ENCODE measurements at regions not wholly inside any gene's neighbourhood (a gene's known extent, or its start where the extent isn't known, plus 50 kb on each side); places are given as distances from the start of the nearest gene placed in this dataset.

DNA sequence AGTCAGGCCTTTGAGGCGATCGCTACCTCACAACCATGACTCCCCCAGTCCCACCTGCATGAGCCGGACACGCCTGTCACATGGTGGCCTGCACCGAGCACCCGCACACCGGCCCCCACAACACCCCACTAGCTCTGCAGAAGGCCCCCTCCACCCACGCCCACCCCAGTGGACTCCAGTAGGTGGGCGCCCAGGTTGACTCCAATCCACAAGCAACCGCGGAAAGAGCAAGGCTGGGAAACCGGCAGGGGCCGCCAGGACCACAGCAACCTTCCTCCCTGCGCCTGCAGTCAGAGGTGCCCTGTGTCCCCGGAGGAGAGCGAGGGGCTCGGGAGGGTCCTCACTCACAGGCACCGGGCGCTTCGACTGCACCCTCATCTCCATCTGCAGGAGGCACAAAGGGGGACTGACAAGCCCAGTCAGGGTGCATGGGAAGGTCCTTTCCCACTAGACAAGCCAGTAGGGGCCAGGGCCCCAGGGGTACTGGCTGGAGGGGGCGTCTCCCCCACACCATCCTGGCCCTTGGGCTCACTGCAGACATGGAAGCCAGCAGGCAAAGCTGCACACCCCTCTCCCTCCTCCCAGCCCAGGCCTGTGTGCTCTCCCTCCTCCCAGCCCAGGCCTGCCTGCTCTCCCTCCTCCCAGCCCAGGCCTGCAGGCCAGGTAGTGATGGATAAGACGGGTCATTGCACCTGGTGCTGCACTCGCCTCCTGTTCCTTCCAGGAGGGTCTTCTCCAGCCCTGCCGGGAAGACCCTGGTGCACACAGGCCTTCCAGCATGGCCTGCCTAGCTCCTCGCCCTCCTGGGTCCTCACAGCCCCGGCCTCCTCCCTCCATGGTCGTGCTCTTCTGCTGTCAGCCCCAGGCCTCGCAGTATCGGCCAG is 137.2 kb downstream of the DLL1 start:
- peaks cover 30% of the 10 kb centered on the region for H3K4me1 Mint-ChIP-seq
- no peak overlapping the region for H3K27ac Mint-ChIP-seq
- no peak for DNase-seq (ENCODE audit: low spot score in 2 of 2, unreplicated experiment in 2 of 2)
- no peaks in the 10 kb centered on the region for H3K36me3 Mint-ChIP-seq
- no peaks in the 10 kb centered on the region for H3K9me3 Mint-ChIP-seq
- H3K4me3 Mint-ChIP-seq = no peak overlapping the region
- H3K27me3 Mint-ChIP-seq (ENCODE audit: low read depth) = peaks cover 5% of the 10 kb centered on the region
- TF ChIP-seq CTCF (IDR thresholded peaks at IDR 0.05; ENCODE audit: unreplicated experiment) = no peak

- TF ChIP-seq CTCF (IDR thresholded peaks at IDR 0.05; ENCODE audit: unreplicated experiment) = no peak
- Mint-ChIP-seq H3K4me1 (peaks cover 37% of the 10 kb centered on the region), H3K36me3 (no peaks in the 10 kb centered on the region), H3K4me3 (no peak overlapping the region), H3K27me3 (ENCODE audit: low read depth) (peaks cover 10% of the 10 kb centered on the region), H3K27ac (peak overlapping the region; percentile 39), H3K9me3 (no peaks in the 10 kb centered on the region)
- DNase-seq (ENCODE audit: low spot score in 2 of 2, unreplicated experiment in 2 of 2) = peak; percentile 59 to 74
Measured at GRCh38 chr6:170152989-170153388, 137.9 kb downstream of the DLL1 start.

DNA sequence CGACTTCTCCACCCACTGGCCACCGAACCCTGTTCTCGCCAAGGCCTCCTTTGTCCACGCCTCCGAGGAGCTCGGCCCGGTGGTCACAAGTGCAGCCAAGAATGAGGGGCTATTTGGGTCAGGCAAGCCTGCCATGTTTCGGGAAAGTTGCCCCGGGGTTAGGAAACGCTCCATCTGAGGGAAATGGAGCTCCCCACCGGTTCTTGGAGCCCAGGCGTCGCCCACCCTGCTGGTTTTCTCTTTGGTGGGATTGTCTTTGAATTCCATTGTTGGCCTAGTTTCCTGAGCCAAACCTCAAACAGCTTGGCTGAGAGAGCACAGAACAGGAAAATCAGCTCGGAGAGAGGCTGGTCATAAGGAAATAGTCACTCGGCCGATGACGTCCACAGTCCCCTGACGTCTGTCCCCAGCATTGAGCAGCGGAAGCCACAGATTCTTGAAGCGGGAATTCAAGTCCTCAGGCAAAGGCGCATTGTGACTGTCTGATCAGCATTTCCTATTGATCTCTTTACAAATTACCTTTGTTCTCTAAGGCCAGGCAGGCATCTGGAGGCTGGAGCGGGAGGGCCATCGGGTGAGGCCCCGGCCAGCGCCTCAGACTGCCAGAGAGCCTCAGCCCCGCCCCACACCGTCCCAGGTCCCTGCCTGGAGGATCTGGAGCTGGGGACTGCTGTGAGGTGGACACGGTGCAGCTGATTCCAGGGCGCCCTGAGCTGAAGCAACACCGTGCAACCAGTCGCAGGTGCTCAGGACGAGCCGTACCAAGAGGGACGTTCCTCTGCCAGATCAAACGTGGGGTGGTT is 138.6 kb downstream of the DLL1 start:
- H3K4me1 Mint-ChIP-seq = peaks cover 38% of the 10 kb centered on the region
- H3K27me3 Mint-ChIP-seq (ENCODE audit: low read depth) = peaks cover 12% of the 10 kb centered on the region
- no peaks in the 10 kb centered on the region for H3K36me3 Mint-ChIP-seq
- DNase-seq (ENCODE audit: low spot score in 2 of 2, unreplicated experiment in 2 of 2) = no peak
- TF ChIP-seq CTCF (IDR thresholded peaks at IDR 0.05; ENCODE audit: unreplicated experiment) = no peak
- H3K27ac Mint-ChIP-seq = no peak overlapping the region
- H3K4me3 Mint-ChIP-seq = no peak overlapping the region
- H3K9me3 Mint-ChIP-seq = no peaks in the 10 kb centered on the region

GRCh38 chr6:170151804-170152123 is 139.1 kb downstream of the DLL1 start:
- DNase-seq (ENCODE audit: low spot score in 2 of 2, unreplicated experiment in 2 of 2) = no peak

GRCh38 chr6:170151321-170151771 is 139.5 kb downstream of the DLL1 start:
- DNase-seq (ENCODE audit: low spot score in 2 of 2, unreplicated experiment in 2 of 2) = no peak
- Mint-ChIP-seq H3K27ac (peak overlapping the region; percentile 13), H3K9me3 (no peaks in the 10 kb centered on the region), H3K36me3 (no peaks in the 10 kb centered on the region), H3K27me3 (ENCODE audit: low read depth) (peaks cover 17% of the 10 kb centered on the region), H3K4me1 (peaks cover 38% of the 10 kb centered on the region), H3K4me3 (no peak overlapping the region)
- TF ChIP-seq CTCF (IDR thresholded peaks at IDR 0.05; ENCODE audit: unreplicated experiment) = no peak

More at GRCh38 chr6:170151804-170152123, 139.1 kb downstream of the DLL1 start:
- Mint-ChIP-seq H3K4me1 (peaks cover 38% of the 10 kb centered on the region), H3K9me3 (no peaks in the 10 kb centered on the region), H3K36me3 (no peaks in the 10 kb centered on the region), H3K4me3 (no peak overlapping the region), H3K27ac (peak overlapping the region; percentile 13), H3K27me3 (ENCODE audit: low read depth) (peaks cover 14% of the 10 kb centered on the region)
- no peak for TF ChIP-seq CTCF (IDR thresholded peaks at IDR 0.05; ENCODE audit: unreplicated experiment)
